GM11168 (cell line): ENCODE measurements at regions not wholly inside any gene's neighbourhood (a gene's known extent, or its start where the extent isn't known, plus 50 kb on each side); places are given as distances from the start of the nearest gene placed in this dataset.

Experiments
- in situ Hi-C: fragments of 300-500 bp; cut with MboI; formaldehyde crosslinking; loops from one replicate; pipeline ENCODE4 v1.12.0; 2022; ENCODE audit warnings: low sequenced_read_pairs; ENCODE audit not compliant: unreplicated experiment

DNA sequence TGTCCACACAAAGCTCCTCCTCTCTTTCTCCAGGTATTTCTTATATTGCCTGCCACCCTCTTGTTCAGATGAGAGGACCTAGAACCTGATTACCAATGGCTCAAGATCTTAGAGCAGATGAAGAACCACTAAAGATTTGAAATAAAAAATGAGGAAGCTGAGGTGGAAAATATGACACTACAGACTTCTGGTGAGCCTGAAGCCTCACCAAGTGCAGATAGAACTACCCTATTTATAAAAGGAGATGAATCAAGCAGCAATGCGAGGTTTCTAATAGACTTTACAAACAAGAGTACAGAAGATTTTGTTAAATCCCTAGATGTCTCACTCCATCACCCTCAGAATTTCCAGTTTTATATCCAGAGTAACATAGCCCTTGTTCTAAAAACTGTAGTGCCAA, 345.8 kb downstream of the TBC1D4 start:
- in situ Hi-C loops: no loop called here

DNA sequence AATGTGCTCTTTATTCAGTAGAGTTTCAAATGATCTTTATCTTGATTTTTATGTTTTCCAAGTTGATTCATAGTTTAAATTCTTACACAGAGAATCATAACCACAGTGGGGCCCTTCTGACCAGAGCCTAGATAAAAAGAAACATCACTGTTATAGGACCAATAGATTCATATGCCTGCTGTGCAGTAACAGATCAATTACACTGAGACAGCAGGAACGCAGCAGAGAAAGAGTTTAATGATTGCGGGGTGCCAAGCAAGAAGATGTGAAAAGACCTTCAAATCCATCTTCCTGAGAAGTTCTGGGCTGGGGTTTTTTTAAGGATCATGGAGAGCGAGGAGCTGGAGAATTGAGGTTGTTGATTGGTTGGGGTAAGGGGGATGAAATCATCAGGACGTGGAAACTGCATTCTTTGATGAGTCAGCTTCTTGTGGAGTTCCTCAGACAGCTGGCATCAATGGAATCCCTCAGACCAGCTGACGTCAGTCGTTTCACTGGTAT, 346.6 kb downstream of the TBC1D4 start:
- in situ Hi-C loops: no loop called here

DNA sequence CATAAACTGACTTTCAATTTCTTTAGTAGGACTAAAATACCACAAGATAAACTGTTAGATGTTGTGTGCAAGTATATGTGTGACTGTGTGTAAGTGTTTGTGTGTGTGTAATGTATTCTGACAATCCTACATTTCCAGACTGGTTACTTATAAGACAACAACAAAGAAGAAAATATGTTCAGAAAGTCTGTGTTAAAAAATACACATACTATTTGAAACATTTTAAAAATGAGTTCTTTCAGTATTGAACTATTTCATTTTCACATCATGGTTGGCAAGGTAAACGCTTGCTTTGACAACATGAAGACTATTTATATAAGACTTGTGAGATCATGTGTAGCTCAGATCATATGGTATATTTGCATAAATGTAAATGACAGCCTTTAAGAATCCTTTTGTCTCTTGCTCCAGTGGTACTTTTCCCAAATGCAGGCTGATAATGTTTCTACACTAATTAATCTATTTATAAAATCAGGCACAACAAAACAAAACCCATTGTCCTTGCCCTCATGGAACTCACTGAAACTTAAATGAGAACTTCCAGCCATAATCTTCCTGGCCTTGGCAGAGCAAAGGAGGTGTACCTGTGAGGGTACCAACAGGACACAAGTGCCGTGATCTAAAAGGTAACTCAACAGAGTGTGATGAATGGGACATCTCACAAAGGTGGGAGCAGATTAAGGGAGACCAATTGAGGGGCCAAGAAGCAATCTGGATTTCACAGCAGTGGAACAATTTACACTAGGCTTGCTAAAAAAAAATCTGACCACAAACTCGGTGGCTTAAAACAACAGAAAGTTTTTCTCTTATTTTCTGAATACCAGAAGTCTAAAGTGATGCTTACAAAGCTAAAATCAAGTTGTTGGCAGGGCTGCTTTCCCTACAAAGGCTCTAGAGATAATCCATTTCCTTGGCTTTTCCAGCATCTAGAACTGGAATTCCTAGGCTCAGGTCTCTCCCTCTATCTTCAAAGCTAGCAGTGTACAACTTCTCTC, 349.0 kb downstream of the TBC1D4 start:
- in situ Hi-C loops: no loop called here

DNA sequence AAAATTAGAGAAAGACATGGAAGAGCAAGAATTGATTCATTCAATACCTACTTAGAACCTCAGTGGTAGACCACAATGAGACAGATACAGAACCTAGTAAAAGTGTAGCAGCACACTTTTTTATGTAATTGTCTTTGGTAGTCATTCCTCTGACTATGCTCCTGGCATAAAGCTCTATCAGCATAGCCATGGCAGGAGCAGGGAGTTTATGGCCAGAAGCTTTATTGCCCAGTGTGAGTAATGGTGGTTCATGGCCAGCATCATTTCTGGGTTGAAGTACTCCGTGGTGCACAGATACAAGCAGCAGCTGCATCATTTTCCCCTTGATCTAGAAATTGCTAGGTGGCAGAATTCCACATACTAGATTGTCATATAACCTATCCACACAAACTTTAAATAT, 352.6 kb downstream of the TBC1D4 start:
- in situ Hi-C loops: no loop called here

DNA sequence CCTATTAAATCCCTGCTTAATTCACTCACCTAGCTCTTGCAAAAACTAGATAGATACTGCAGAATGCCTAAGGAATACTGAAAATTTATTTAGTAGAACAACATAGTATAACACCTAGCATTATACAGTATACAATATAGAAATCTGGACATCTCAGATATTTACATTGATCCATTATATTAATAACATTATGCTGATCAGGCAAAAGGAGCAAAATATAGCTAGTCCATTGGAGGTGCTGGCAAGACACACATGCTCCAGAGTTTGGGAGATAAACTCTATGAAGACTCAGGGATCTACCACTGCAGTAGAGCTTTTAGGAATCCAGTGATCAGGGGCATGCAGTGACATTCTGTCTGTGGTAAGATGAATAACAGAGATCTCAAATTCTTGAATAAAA, 357.6 kb downstream of the TBC1D4 start:
- in situ Hi-C loops: no loop called here

DNA sequence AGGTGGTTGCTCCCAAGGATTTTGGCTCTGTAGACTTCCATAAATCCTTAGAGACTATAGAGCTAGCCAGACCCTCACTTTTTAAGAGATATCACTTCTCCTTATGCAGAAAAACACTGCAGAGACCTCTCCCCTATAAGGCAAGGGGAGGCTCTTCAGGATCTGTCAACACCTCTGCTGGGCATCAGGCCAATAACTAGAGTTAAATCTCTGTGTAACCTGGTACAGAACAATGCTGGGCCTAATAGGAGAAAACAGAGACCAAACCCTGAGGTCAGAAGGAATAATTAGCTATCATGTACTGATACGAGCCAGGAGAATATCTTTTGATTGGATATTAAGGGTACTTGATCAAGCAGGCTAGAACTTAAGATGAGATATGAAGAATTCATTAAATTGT, 358.5 kb downstream of the TBC1D4 start:
- in situ Hi-C loops: no loop called here

DNA sequence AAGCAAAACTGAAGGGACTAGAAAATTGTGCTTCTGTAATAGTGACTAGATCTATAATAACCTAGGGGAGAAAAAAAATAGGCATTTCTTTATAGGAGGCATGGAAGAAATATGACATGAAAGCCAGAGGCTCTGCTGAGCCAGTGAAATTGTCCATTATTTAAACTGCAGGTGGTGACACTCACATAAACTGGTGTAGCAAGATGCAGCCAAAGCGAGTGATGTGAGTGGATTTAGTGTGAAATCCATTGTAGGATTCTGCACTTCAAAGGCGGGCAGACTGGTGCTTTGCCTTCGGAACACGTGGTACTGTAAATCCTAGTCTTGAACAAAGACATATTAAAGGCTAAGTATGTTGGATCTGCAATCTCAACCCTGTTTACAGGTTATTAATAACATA, 361.9 kb downstream of the TBC1D4 start:
- in situ Hi-C loops: no loop called here

DNA sequence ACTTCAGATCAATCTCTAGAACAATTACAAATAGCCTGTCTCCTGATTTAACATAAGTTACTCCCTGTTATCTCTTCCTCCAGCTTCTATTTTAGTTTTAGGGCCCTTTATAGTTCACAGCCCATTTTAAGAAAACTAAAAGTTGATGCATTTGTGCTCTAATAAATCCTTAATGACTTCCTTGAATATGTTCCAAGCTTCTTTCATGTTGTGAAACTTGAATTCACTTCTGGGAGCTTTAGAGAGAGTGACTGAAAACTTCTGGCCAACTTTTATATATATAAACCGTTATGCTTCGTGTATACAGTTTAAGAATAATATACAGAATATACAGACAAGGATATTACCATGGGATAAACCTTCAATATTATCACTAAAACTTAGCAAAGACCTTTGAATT, 366.8 kb downstream of the TBC1D4 start:
- in situ Hi-C loops: no loop called here

DNA sequence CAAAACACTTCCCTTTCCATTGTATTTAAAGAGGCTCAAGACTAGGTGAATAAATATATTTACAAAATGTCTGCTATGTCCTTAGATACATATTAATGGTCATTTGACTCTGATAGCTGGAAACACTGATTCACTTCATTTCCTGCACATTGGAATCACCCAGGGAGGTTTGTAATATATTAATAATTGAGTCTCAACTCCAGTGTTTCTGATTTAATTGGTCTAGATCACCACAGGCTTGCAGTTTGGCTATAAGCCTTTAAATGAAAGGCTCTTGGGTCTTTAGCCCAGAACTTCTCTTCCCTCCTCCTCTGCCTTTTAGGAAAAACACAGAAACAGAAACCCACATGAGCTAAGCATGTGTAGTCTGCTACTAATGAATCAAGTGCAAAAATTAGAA, 378.0 kb downstream of the TBC1D4 start:
- in situ Hi-C loops: no loop called here

DNA sequence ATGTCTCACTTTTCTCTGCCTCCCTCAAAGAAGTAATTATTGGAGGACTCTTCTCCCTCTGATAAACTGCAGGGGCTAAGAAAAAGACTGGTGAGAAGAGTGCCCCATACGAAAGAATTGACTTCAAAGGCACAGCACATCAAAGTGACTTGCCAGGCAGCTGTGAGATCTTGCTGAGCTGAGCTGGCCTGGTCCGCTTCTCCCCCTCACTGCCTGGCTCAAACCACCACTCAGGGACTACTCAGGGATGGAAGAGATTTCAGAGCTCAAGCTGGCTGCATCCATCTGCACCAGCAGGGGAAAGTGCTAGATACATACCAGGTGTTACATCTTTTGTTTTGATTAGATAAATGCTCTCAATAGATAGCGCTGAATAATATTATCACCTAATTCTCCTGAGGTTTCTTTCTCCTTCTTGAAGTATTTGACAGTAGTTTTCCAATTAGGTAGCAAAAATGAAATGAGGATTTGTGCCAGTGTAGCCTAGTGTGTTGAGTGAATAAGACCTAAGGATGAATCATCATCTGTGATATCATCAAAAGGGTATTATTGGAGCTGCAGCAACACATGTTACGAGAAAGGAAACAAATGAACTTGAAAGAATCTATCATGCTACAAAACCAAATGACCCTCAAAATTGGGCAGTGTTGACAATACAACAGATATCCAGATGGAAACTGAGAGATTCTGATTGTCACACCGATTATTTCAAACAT, 379.8 kb downstream of the TBC1D4 start:
- in situ Hi-C loops: no loop called here

DNA sequence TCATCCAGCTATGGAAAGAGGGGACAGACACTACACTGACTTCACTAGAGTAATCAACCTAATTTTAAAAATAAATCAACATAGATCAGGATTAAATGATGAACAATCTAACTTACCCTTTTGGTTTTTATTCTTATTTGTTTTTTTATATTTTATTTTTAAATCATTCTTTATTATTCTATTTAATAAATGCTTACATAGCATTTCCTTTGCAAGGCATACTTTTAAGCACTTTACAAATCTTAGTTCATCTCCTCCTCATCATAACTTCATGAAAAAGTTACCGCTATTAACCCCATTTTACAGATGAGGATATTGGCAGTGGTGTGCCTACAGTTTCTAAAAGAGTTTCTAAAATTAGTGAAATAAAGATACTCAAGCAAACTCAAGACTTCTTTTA, 380.6 kb downstream of the TBC1D4 start:
- in situ Hi-C loops: no loop called here

DNA sequence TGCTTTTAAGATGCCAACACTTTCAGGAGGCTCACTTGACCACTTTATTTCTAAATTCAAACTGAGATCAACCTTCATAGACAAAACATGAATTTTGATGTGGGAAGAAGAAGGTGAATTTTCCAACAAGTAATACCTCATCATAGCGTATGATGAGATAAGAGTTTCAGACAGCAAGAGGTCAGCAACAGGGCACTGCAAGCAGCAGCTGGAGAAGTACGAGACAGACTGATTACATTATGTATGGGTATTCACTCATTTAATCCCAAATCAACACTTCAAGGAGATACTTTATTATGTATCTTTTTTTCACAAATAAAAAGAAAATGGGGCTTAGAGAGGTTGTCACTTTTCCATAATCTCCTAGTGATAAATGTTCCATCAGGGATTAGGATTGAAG, 389.8 kb downstream of the TBC1D4 start:
- in situ Hi-C loops: no loop called here

DNA sequence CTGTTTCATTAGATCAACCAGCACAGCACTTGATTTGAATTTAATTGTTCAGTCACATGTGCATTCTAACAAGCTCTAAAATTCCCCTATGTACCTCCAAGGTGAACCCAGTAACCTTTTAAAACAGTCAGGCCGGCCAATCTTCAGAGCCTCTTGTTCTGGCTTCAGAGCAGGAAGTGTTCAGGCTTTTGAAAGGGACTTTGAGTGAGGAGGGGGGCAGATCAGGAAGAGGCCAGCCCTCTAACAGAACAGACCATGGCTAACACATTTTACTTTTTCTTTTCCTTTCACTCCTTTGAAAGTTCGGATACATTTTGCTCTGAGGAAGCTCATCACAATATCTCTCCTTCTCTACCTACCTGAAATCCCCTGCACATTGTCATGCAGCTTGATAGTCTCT, 390.3 kb downstream of the TBC1D4 start:
- in situ Hi-C loops: no loop called here

DNA sequence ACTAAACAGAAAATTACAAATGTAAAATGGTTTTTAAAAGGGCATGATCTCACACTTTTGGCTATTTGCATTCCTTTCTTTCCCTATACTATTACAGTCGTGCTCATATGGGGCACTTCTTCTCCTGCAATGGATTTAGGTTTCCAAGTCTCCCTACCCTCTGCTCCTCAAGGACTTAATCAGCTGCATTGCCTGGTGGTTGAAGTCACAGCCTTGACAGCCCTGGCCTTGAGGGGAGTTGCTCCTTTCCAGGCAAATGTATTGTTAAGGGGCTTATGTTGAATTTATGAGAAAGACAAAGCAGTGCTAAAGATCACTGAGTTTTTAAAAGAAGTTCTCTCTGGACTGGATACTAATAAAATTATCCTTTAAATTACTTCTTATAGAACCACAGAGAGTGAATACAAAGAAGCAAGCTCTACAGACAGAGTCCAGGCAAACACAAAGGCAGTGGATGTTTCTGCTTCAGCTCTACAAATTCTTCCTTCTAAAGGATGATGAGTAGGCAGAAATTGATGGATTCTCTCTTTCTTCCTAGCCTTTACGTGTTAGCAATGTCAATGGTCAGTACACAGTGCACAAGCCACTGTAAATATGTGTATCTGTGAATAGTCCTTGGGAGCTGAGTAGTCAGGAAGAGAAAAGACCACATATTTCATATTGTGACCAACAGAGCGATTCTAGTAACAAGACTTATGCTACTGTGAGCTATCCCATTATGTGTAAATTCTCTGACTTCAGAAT, 390.9 kb downstream of the TBC1D4 start:
- in situ Hi-C loops: no loop called here

DNA sequence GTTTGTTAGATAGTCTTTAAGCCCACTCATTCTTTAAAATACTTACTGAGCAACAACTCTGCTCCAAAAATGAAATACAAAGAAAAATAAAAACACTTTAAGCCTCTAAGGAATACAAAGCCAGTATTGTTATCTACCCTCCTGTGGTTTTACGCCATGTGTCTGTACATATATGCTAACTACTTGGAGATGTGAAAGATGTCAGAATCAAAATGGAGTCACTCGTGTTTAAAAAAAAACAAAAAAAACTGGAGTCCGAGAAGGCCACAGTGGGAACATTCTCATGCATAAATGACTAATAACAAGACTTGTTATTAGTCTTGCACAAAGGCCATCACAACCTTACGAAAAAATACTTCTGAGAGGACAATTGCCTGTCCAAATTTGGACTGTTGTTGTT, 393.1 kb downstream of the TBC1D4 start:
- in situ Hi-C loops: no loop called here

DNA sequence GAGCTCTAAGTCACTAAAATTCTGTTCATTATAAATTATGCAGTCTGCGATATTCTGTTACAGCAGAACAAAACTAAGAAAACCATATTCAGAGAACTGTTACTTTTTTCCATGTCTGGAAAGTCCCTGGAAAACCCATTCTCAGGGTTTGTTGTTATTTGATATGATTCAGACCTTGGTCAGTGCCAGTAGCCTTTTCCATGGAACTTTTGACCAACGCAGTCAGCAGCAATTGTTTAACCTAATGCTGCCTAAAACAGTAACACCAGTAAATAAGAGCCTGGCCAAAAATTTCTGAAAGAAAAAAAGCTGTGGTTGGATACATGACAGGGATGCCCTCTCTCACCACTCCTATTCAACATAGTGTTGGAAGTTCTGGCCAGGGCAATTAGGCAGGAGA, 402.7 kb downstream of the TBC1D4 start:
- in situ Hi-C loops: no loop called here

DNA sequence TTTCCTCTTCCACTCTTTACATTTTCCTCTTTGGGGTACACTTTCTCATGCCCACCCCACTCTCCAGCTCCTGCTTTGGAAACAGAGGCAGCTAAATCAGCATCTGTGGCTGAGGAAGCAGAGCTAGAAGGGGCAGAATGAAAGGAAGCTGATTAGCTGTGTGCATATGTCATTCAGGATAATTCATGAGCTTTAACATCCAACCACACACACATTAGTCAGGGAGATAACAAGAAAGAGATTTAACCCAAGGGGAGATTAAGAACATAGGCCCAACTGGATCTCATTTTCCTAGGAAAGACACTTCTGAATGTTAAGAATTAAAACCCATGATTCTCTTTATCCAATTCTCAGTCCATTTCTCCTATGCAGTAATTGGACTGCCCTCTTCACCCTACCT, 405.5 kb downstream of the TBC1D4 start:
- in situ Hi-C loops: no loop called here

DNA sequence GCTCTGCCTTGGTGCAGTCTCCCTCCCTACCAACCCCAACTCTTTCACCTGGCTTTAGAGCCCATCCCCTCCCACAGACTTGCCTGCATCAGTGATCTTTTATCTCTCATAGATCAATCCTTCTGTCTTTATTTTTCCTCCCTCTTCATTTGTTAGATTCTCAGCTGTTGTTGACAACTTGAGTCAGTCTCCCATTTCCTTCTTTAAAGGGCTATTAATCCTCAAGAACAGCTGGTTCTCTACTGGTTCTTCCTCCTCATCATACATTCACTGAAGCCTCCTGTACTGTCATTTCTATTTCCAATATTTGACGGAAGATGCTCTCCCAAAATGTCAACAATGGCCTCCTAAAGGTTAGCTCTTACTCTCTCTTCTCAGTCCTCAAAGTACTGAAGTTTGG, 408.2 kb downstream of the TBC1D4 start:
- in situ Hi-C loops: no loop called here

DNA sequence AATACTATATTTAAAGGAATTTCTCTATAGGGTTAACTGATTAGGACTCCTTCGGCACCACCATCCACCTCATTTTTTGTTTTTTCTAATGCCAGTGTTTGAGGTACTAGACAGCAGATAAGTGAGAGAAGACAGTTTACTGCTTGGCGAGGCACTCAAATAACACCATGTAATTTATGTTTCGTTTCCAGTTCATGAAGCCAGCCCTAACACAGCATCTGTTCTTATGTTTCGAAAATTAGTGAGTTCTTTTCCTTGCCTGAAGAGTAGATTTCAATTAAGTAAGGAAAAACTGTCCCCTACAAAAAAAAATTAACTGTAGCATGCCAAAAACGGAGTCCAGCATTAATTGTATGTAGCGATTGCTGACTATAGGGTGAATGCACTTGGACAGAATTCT, 409.1 kb downstream of the TBC1D4 start:
- in situ Hi-C loops: no loop called here

DNA sequence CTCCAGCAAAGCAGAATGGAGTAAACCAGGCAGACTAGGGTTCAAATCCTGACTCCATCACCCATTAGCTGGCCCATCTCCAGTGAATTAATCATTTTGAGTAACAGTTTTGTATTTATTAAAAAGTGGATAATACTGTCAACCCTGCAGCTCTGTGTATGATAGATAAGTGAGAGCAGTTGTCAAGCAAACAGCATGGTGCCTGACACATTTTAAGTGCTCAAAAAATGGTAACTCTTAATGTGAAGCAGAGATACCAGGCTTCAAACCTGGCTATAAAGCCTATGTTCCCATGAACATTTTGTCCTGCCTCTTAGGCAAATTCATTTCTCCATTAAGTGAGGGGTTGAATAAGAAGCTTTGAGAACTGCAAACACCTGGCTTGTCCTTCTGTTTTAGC, 409.6 kb downstream of the TBC1D4 start:
- in situ Hi-C loops: no loop called here

DNA sequence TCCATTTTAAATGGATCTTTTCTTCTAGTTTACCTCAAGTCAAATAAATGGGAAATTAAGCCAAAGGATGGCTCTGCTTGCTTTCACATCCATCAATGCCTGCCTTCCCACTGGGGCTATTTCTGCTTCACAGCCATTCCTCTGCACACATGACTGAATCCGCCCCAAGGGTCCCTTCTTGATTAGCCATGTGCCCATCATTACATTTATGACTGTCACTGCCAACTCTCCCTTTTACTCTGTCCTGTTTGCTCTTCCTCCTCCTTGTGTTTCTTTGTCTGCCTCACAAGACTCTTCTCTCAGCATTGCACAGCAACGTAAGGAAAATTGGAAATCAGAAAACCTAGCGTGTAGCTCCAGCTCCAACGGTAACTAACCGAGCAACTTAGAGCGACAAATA, 410.2 kb downstream of the TBC1D4 start:
- in situ Hi-C loops: no loop called here
